Panc1 (cell line): ENCODE measurements at regions not wholly inside any gene's neighbourhood (a gene's known extent, or its start where the extent isn't known, plus 50 kb on each side); places are given as distances from the start of the nearest gene placed in this dataset.

Source experiments
- CTCF ChIP-seq: fragments of 450-650 bp; IDR thresholded peaks from 2 replicates; pipeline ENCODE4 v1.5.1; 2017; ENCODE audit warnings: mild to moderate bottlenecking
- POLR2AphosphoS5 ChIP-seq: IDR thresholded peaks from 2 replicates; pipeline ENCODE4 v1.6.1; 2012; ENCODE audit warnings: mild to moderate bottlenecking, low read depth, low read length, moderate library complexity
- REST ChIP-seq, 2 experiments: IDR thresholded peaks; 2 replicates each; pipeline ENCODE4 v1.6.1; 2011 to 2012; ENCODE audit warnings: low read depth in 2 of 2, control low read depth in 1 of 2, low read length in 1 of 2, mild to moderate bottlenecking in 1 of 2, moderate library complexity in 1 of 2; ENCODE audit not compliant: insufficient read depth in 1 of 2
- TCF7L2 ChIP-seq: IDR thresholded peaks from 2 replicates; pipeline ENCODE4 v1.6.1; 2011; ENCODE audit warnings: mild to moderate bottlenecking, low read depth, low read length, inconsistent platforms

- TF ChIP-seq TCF7L2 (no peak), CTCF (no peak), REST (IDR thresholded peaks at IDR 0.05; ENCODE audit: insufficient read depth in 1 of 2, low read depth in 2 of 2, low read length in 1 of 2) (no peak), POLR2AphosphoS5 (no peak)
Measured at GRCh38 chr16:11422381-11423314, 77.4 kb downstream of the RMI2 start.
